ENCODE measurements at regions not wholly inside any gene's neighbourhood (a gene's known extent, or its start where the extent isn't known, plus 50 kb on each side); places are given as distances from the start of the nearest gene placed in this dataset.

DNA sequence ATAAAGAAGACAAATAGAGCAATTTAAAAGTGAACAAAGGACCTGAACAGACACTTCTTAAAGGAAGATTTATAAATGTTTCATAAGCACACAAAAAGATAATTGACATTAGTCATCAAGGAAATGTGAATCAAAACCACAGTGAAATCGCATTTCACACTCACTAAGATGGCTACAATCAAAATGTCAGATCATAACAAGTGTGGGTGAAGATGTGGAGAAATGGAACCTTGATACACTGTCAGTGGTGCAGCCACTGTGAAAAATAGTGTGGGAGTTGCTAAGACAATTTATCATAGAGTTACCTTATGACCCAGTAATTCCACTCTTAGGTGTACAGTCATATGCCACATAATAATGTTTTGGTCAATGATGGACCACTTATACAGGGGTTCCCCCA, 54.5 kb upstream of the HTR4 start:
- H2AFZ ChIP-seq (ENCODE audit: low read depth, low read length, severe bottlenecking): no peak overlapping the region
- no peaks in the 10 kb centered on the region for H4K20me1 ChIP-seq (ENCODE audit: low read depth, low read length)
- H3K9ac ChIP-seq (ENCODE audit: low read length): no peak overlapping the region
- H3K27ac ChIP-seq (ENCODE audit: low read depth, low read length): no peak overlapping the region
- no peaks in the 10 kb centered on the region for H3K9me3 ChIP-seq (ENCODE audit: insufficient read depth, low read length)
- no peaks in the 10 kb centered on the region for H3F3A ChIP-seq (ENCODE audit: insufficient read depth)
- H3K27me3 ChIP-seq (ENCODE audit: low read length): no peaks in the 10 kb centered on the region
- TF ChIP-seq CTCF (IDR thresholded peaks at IDR 0.05; ENCODE audit: insufficient read depth, low read length, poor library complexity, severe bottlenecking) (no peak), EZH2phosphoT487 (conservative IDR thresholded peaks at IDR 0.05; ENCODE audit: low read length) (no peak)
- no peaks in the 10 kb centered on the region for H3K36me3 ChIP-seq (ENCODE audit: low read length)
- H3K4me3 ChIP-seq (ENCODE audit: insufficient read depth, low read length, poor library complexity, severe bottlenecking): no peak overlapping the region
- no peaks in the 10 kb centered on the region for H3K79me2 ChIP-seq (ENCODE audit: insufficient read depth, low read length)
- no peak overlapping the region for H3K4me2 ChIP-seq (ENCODE audit: low read depth, low read length, poor library complexity, severe bottlenecking)
- no peaks in the 10 kb centered on the region for H3K9me2 ChIP-seq (replicated peaks; ENCODE audit: insufficient read depth, low read length)

- Histone ChIP-seq H3K4me3 (ENCODE audit: insufficient read depth, low read length, poor library complexity, severe bottlenecking) (no peak overlapping the region), H3K9me3 (ENCODE audit: insufficient read depth, low read length) (no peaks in the 10 kb centered on the region), H3K9me2 (replicated peaks; ENCODE audit: insufficient read depth, low read length) (no peaks in the 10 kb centered on the region)
Measured at GRCh38 chr5:148711961-148712360, 57.6 kb upstream of the HTR4 start.

DNA sequence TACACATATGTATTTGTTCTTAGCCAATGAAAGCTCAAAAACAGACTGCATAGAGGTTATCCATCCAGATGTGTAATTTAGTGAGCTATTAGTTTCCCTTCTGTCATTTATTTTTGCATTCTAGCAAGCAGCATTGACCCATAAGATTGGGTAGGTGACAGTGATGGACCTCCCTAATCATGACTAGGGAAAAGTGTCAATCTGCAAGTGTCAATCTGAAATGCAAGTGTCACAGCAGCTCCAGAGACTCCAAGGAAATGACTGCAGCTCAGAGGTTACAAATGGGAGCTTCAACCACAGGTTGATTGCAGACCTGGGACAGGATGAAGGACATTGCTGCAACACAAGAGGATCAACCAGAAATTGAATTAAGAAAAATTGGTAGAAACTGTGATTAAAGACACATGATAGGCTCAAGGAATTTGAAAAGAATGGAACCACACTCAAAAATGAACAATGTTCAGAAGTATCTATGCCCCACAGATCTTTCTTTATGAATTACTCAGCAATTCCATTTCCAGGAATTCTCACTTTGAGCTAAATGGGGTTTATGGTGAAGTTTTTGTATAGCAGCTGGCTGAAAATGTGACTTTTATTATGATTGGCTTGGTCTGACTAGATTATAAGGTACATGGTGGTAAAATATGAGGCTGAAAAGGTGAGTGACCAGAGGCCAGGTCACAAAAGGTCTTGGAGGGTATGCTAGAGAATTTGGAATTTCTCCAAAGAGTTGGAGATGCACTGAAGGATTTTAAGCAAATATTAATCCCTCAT, 59.6 kb upstream of the HTR4 start:
- Histone ChIP-seq H2AFZ (ENCODE audit: low read depth, low read length, severe bottlenecking) (no peak overlapping the region), H3K36me3 (ENCODE audit: low read length) (no peaks in the 10 kb centered on the region), H3K4me2 (ENCODE audit: low read depth, low read length, poor library complexity, severe bottlenecking) (no peak overlapping the region), H3K9ac (ENCODE audit: low read length) (no peak overlapping the region), H3K79me2 (ENCODE audit: insufficient read depth, low read length) (no peaks in the 10 kb centered on the region), H3K9me3 (ENCODE audit: insufficient read depth, low read length) (no peaks in the 10 kb centered on the region), H3K4me3 (ENCODE audit: insufficient read depth, low read length, poor library complexity, severe bottlenecking) (no peak overlapping the region), H3F3A (ENCODE audit: insufficient read depth) (no peaks in the 10 kb centered on the region), H3K9me2 (replicated peaks; ENCODE audit: insufficient read depth, low read length) (no peaks in the 10 kb centered on the region), H4K20me1 (ENCODE audit: low read depth, low read length) (no peaks in the 10 kb centered on the region), H3K27me3 (ENCODE audit: low read length) (no peaks in the 10 kb centered on the region), H3K27ac (ENCODE audit: low read depth, low read length) (no peak overlapping the region)
- TF ChIP-seq EZH2phosphoT487 (conservative IDR thresholded peaks at IDR 0.05; ENCODE audit: low read length): no peak
- TF ChIP-seq CTCF (IDR thresholded peaks at IDR 0.05; ENCODE audit: insufficient read depth, low read length, poor library complexity, severe bottlenecking): no peak

More at GRCh38 chr5:148711961-148712360, 57.6 kb upstream of the HTR4 start:
- Histone ChIP-seq H3K27ac (ENCODE audit: low read depth, low read length) (no peak overlapping the region), H3K36me3 (ENCODE audit: low read length) (no peaks in the 10 kb centered on the region), H3K27me3 (ENCODE audit: low read length) (no peaks in the 10 kb centered on the region), H4K20me1 (ENCODE audit: low read depth, low read length) (no peaks in the 10 kb centered on the region), H3K4me2 (ENCODE audit: low read depth, low read length, poor library complexity, severe bottlenecking) (no peak overlapping the region), H3K79me2 (ENCODE audit: insufficient read depth, low read length) (no peaks in the 10 kb centered on the region), H2AFZ (ENCODE audit: low read depth, low read length, severe bottlenecking) (no peak overlapping the region), H3F3A (ENCODE audit: insufficient read depth) (no peaks in the 10 kb centered on the region), H3K9ac (ENCODE audit: low read length) (no peak overlapping the region)
- TF ChIP-seq EZH2phosphoT487 (conservative IDR thresholded peaks at IDR 0.05; ENCODE audit: low read length): no peak
- TF ChIP-seq CTCF (IDR thresholded peaks at IDR 0.05; ENCODE audit: insufficient read depth, low read length, poor library complexity, severe bottlenecking): no peak
